ENCODE measurements at regions not wholly inside any gene's neighbourhood (a gene's known extent, or its start where the extent isn't known, plus 50 kb on each side); places are given as distances from the start of the nearest gene placed in this dataset.
"Not testable (repeated sequence)": the region's sequence is repeated elsewhere in the genome, so short reads cannot be mapped to it uniquely, and the experiment has no call there.

- DNase-seq (no peak), ATAC-seq (replicated peaks) (no peak)
- no peaks in the 10 kb centered on the region for H3K9me3 Mint-ChIP-seq
- H3K27ac Mint-ChIP-seq = no peak overlapping the region
- no peaks in the 10 kb centered on the region for H3K27me3 Mint-ChIP-seq
- peaks cover 2 to 4% of the 10 kb centered on the region in 2 donors for H3K36me3 Mint-ChIP-seq
- no peaks in the 10 kb centered on the region for H3K4me1 Mint-ChIP-seq
- no peak overlapping the region for H3K4me3 Mint-ChIP-seq
Measured at GRCh38 chr9:80787636-80788035, 901.7 kb downstream of the TLE1 start.

- no peaks in the 10 kb centered on the region for H3K4me1 Mint-ChIP-seq
- H3K27me3 Mint-ChIP-seq = no peaks in the 10 kb centered on the region
- no peak overlapping the region for H3K4me3 Mint-ChIP-seq
- H3K27ac Mint-ChIP-seq = no peak overlapping the region
- H3K36me3 Mint-ChIP-seq = peaks cover 2 to 4% of the 10 kb centered on the region in 2 donors
- H3K9me3 Mint-ChIP-seq = no peaks in the 10 kb centered on the region
- no peak for ATAC-seq (replicated peaks)
- no peak for DNase-seq
Measured at GRCh38 chr9:80784647-80785046, 904.7 kb downstream of the TLE1 start.

- Mint-ChIP-seq H3K9me3 (peaks cover 1 to 3% of the 10 kb centered on the region in 2 donors), H3K27me3 (no peaks in the 10 kb centered on the region), H3K36me3 (no peaks in the 10 kb centered on the region), H3K27ac (no peak overlapping the region), H3K4me1 (no peaks in the 10 kb centered on the region), H3K4me3 (no peak overlapping the region)
- ATAC-seq (replicated peaks) (no peak), DNase-seq (no peak)
Measured at GRCh38 chr9:80775971-80776370, 913.4 kb downstream of the TLE1 start.

GRCh38 chr9:80775530-80775929 is 913.8 kb downstream of the TLE1 start:
- Mint-ChIP-seq H3K27ac (no peak overlapping the region), H3K4me3 (no peak overlapping the region), H3K4me1 (no peaks in the 10 kb centered on the region), H3K36me3 (no peaks in the 10 kb centered on the region), H3K9me3 (peaks cover 1 to 3% of the 10 kb centered on the region in 2 donors), H3K27me3 (no peaks in the 10 kb centered on the region)
- no peak for DNase-seq
- ATAC-seq (replicated peaks) = no peak

- Mint-ChIP-seq H3K36me3 (peaks cover 0 to 3% of the 10 kb centered on the region in 2 donors), H3K27me3 (no peaks in the 10 kb centered on the region), H3K27ac (no peak overlapping the region), H3K4me3 (no peak overlapping the region), H3K4me1 (no peaks in the 10 kb centered on the region), H3K9me3 (peaks cover 0 to 4% of the 10 kb centered on the region in 2 donors)
- no peak for DNase-seq
- no peak for ATAC-seq (replicated peaks)
Measured at GRCh38 chr9:80771555-80772347, 917.6 kb downstream of the TLE1 start.

GRCh38 chr9:80763536-80763935 is 925.8 kb downstream of the TLE1 start:
- no peak for ATAC-seq (replicated peaks)
- no peaks in the 10 kb centered on the region for H3K4me1 Mint-ChIP-seq

GRCh38 chr9:80755586-80755985 is 933.8 kb downstream of the TLE1 start:
- Mint-ChIP-seq H3K27me3 (no peaks in the 10 kb centered on the region), H3K36me3 (no peaks in the 10 kb centered on the region), H3K4me1 (no peaks in the 10 kb centered on the region), H3K27ac (no peak overlapping the region), H3K9me3 (no peaks in the 10 kb centered on the region), H3K4me3 (no peak overlapping the region)
- DNase-seq (no peak), ATAC-seq (replicated peaks) (no peak)

More at GRCh38 chr9:80763536-80763935, 925.8 kb downstream of the TLE1 start:
- H3K36me3 Mint-ChIP-seq = peaks cover 0 to 3% of the 10 kb centered on the region in 2 donors
- no peak for DNase-seq
- H3K27me3 Mint-ChIP-seq = no peaks in the 10 kb centered on the region
- peaks cover 0 to 6% of the 10 kb centered on the region in 2 donors for H3K9me3 Mint-ChIP-seq
- no peak overlapping the region for H3K4me3 Mint-ChIP-seq
- no peak overlapping the region for H3K27ac Mint-ChIP-seq

GRCh38 chr9:80747056-80747455 is 942.3 kb downstream of the TLE1 start:
- not testable (repeated sequence) for H3K4me1 Mint-ChIP-seq; DNase-seq; H3K4me3 Mint-ChIP-seq; ATAC-seq (replicated peaks); H3K9me3 Mint-ChIP-seq; H3K27ac Mint-ChIP-seq; H3K36me3 Mint-ChIP-seq; H3K27me3 Mint-ChIP-seq

- Mint-ChIP-seq H3K27ac (no peak overlapping the region), H3K4me1 (no peaks in the 10 kb centered on the region), H3K4me3 (no peak overlapping the region), H3K27me3 (no peaks in the 10 kb centered on the region), H3K36me3 (peaks cover 0 to 3% of the 10 kb centered on the region in 2 donors), H3K9me3 (peaks cover 0 to 2% of the 10 kb centered on the region in 2 donors)
- no peak for DNase-seq
- ATAC-seq (replicated peaks) = no peak
Measured at GRCh38 chr9:80732506-80732905, 956.8 kb downstream of the TLE1 start.

- H3K27me3 Mint-ChIP-seq = no peaks in the 10 kb centered on the region
- no peak for ATAC-seq (replicated peaks)
Measured at GRCh38 chr9:80720579-80720978, 968.8 kb downstream of the TLE1 start.

GRCh38 chr9:80707120-80707519 is 982.2 kb downstream of the TLE1 start:
- Mint-ChIP-seq H3K4me1 (no peaks in the 10 kb centered on the region), H3K4me3 (no peak overlapping the region), H3K36me3 (peaks cover 3 to 23% of the 10 kb centered on the region in 2 donors), H3K27ac (no peak overlapping the region), H3K27me3 (no peaks in the 10 kb centered on the region), H3K9me3 (peaks cover 18 to 31% of the 10 kb centered on the region in 2 donors)
- ATAC-seq (replicated peaks) (no peak), DNase-seq (no peak)

More at GRCh38 chr9:80720579-80720978, 968.8 kb downstream of the TLE1 start:
- Mint-ChIP-seq H3K4me1 (no peaks in the 10 kb centered on the region), H3K27ac (no peak overlapping the region), H3K4me3 (no peak overlapping the region), H3K9me3 (peaks cover 21 to 23% of the 10 kb centered on the region in 2 donors), H3K36me3 (peaks cover 11 to 32% of the 10 kb centered on the region in 2 donors)
- no peak for DNase-seq

- H3K9me3 Mint-ChIP-seq = peaks cover 3 to 5% of the 10 kb centered on the region in 2 donors
- DNase-seq (no peak), ATAC-seq (replicated peaks) (no peak)
- H3K4me1 Mint-ChIP-seq = no peaks in the 10 kb centered on the region
- no peaks in the 10 kb centered on the region for H3K27me3 Mint-ChIP-seq
- H3K4me3 Mint-ChIP-seq = no peak overlapping the region
- no peak overlapping the region for H3K27ac Mint-ChIP-seq
- H3K36me3 Mint-ChIP-seq = peaks cover 0 to 4% of the 10 kb centered on the region in 2 donors
Measured at GRCh38 chr9:80701061-80701460, 988.3 kb downstream of the TLE1 start.

- DNase-seq (no peak), ATAC-seq (replicated peaks) (no peak)
- Mint-ChIP-seq H3K27ac (no peak overlapping the region), H3K27me3 (no peaks in the 10 kb centered on the region), H3K4me1 (no peaks in the 10 kb centered on the region), H3K4me3 (no peak overlapping the region), H3K9me3 (no peaks in the 10 kb centered on the region), H3K36me3 (no peaks in the 10 kb centered on the region)
Measured at GRCh38 chr9:80699511-80699998, 989.8 kb downstream of the TLE1 start.

GRCh38 chr9:80698725-80699410 is 990.5 kb downstream of the TLE1 start:
- H3K36me3 Mint-ChIP-seq = no peaks in the 10 kb centered on the region
- no peak overlapping the region for H3K27ac Mint-ChIP-seq
- no peak overlapping the region for H3K4me3 Mint-ChIP-seq
- H3K9me3 Mint-ChIP-seq = no peaks in the 10 kb centered on the region
- DNase-seq (no peak), ATAC-seq (replicated peaks) (no peak)
- H3K27me3 Mint-ChIP-seq = no peaks in the 10 kb centered on the region
- no peaks in the 10 kb centered on the region for H3K4me1 Mint-ChIP-seq

GRCh38 chr9:80692751-80693150 is 996.6 kb downstream of the TLE1 start:
- Mint-ChIP-seq H3K27ac (no peak overlapping the region), H3K36me3 (peaks cover 0 to 5% of the 10 kb centered on the region in 2 donors), H3K4me3 (no peak overlapping the region), H3K27me3 (no peaks in the 10 kb centered on the region), H3K9me3 (no peaks in the 10 kb centered on the region), H3K4me1 (peaks cover 4 to 5% of the 10 kb centered on the region in 2 donors)
- ATAC-seq (replicated peaks) (no peak), DNase-seq (no peak)
